ENCODE measurements at regions not wholly inside any gene's neighbourhood (a gene's known extent, or its start where the extent isn't known, plus 50 kb on each side); places are given as distances from the start of the nearest gene placed in this dataset.

- TF ChIP-seq, protein P1, sequence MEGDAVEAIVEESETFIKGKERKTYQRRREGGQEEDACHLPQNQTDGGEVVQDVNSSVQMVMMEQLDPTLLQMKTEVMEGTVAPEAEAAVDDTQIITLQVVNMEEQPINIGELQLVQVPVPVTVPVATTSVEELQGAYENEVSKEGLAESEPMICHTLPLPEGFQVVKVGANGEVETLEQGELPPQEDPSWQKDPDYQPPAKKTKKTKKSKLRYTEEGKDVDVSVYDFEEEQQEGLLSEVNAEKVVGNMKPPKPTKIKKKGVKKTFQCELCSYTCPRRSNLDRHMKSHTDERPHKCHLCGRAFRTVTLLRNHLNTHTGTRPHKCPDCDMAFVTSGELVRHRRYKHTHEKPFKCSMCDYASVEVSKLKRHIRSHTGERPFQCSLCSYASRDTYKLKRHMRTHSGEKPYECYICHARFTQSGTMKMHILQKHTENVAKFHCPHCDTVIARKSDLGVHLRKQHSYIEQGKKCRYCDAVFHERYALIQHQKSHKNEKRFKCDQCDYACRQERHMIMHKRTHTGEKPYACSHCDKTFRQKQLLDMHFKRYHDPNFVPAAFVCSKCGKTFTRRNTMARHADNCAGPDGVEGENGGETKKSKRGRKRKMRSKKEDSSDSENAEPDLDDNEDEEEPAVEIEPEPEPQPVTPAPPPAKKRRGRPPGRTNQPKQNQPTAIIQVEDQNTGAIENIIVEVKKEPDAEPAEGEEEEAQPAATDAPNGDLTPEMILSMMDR (IDR thresholded peaks at IDR 0.05) = no peak
- TF ChIP-seq POLR2A (IDR thresholded peaks at IDR 0.05) = no peak
Measured at GRCh38 chr13:47521890-47522487, 479.1 kb downstream of the SUCLA2 start.

All from adrenal gland (tissue), 5 donors.